ENCODE measurements at regions not wholly inside any gene's neighbourhood (a gene's known extent, or its start where the extent isn't known, plus 50 kb on each side); places are given as distances from the start of the nearest gene placed in this dataset.

GRCh38 chr3:145219355-145220235 is 941.4 kb downstream of the PLOD2 start:
- H3K4me1 ChIP-seq (ENCODE audit: insufficient read depth, low read length): no peaks in the 10 kb centered on the region
- no peaks in the 10 kb centered on the region for H3K36me3 ChIP-seq (ENCODE audit: insufficient read depth, low read length)
- H3K9me3 ChIP-seq (ENCODE audit: insufficient read depth, low read depth, low read length): no peaks in the 10 kb centered on the region
- H3K4me2 ChIP-seq (ENCODE audit: low read length): no peak overlapping the region
- H3K27me3 Mint-ChIP-seq (ENCODE audit: low read depth, unreplicated experiment): no peaks in the 10 kb centered on the region
- no peaks in the 10 kb centered on the region for H3K4me1 Mint-ChIP-seq (ENCODE audit: low read depth, unreplicated experiment)
- H2AFZ ChIP-seq (ENCODE audit: low read depth, low read length): no peak overlapping the region
- no peak overlapping the region for H3K27ac ChIP-seq (ENCODE audit: low read depth, low read length)
- no peaks in the 10 kb centered on the region for H3K9me3 Mint-ChIP-seq (ENCODE audit: unreplicated experiment)
- TF ChIP-seq EZH2 (IDR thresholded peaks at IDR 0.05; ENCODE audit: insufficient read depth, low read length) (no peak), CTCF (IDR thresholded peaks at IDR 0.05; ENCODE audit: insufficient read depth, low read depth, low read length) (no peak)
- H3K9ac ChIP-seq (ENCODE audit: low read length): no peak overlapping the region
- no peak overlapping the region for H3K27ac Mint-ChIP-seq (ENCODE audit: unreplicated experiment)
- DNase-seq (ENCODE audit: low read depth) (no peak), FAIRE-seq (no peak)
- H3K36me3 Mint-ChIP-seq (ENCODE audit: low read depth, unreplicated experiment): no peaks in the 10 kb centered on the region
- no peaks in the 10 kb centered on the region for H3K79me2 ChIP-seq (ENCODE audit: insufficient read depth, low read length)
- H3K4me3 Mint-ChIP-seq (ENCODE audit: unreplicated experiment): no peak overlapping the region
- no peaks in the 10 kb centered on the region for H4K20me1 ChIP-seq (ENCODE audit: insufficient read depth, low read length)
- H3K27me3 ChIP-seq (ENCODE audit: insufficient read depth, low read length): no peaks in the 10 kb centered on the region
- H3K4me3 ChIP-seq (ENCODE audit: insufficient read depth, low read depth, low read length): no peak overlapping the region

DNA sequence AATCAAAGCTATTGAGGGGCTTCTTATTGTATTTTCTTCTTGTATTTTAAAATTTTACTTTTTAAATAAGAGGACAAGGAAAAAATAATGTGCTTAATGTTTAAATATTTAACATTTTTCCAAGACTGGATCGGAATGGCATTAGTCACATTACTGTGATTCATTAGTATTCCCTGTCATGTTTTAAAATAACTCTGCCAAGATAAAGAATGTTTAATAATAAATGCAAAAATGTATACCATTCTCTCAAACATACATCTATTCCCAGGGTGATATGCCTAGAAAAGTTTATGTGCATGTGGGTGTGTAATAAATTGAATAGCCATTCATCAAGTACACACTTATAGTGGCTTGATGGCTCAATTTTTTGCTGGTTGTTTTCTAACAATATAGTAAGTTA is 936.1 kb downstream of the PLOD2 start:
- no peaks in the 10 kb centered on the region for H3K9me3 Mint-ChIP-seq (ENCODE audit: unreplicated experiment)
- Histone ChIP-seq H2AFZ (ENCODE audit: low read depth, low read length) (no peak overlapping the region), H3K9ac (ENCODE audit: low read length) (no peak overlapping the region), H3K4me1 (ENCODE audit: insufficient read depth, low read length) (no peaks in the 10 kb centered on the region), H3K79me2 (ENCODE audit: insufficient read depth, low read length) (no peaks in the 10 kb centered on the region), H3K4me2 (ENCODE audit: low read length) (no peak overlapping the region), H4K20me1 (ENCODE audit: insufficient read depth, low read length) (no peaks in the 10 kb centered on the region), H3K27ac (ENCODE audit: low read depth, low read length) (no peak overlapping the region), H3K27me3 (ENCODE audit: insufficient read depth, low read length) (no peaks in the 10 kb centered on the region), H3K4me3 (ENCODE audit: insufficient read depth, low read depth, low read length) (no peak overlapping the region), H3K9me3 (ENCODE audit: insufficient read depth, low read depth, low read length) (no peaks in the 10 kb centered on the region), H3K36me3 (ENCODE audit: insufficient read depth, low read length) (no peaks in the 10 kb centered on the region)
- DNase-seq (ENCODE audit: low read depth) (no peak), FAIRE-seq (no peak)
- no peaks in the 10 kb centered on the region for H3K4me1 Mint-ChIP-seq (ENCODE audit: low read depth, unreplicated experiment)
- H3K27ac Mint-ChIP-seq (ENCODE audit: unreplicated experiment): no peak overlapping the region
- no peak overlapping the region for H3K4me3 Mint-ChIP-seq (ENCODE audit: unreplicated experiment)
- H3K36me3 Mint-ChIP-seq (ENCODE audit: low read depth, unreplicated experiment): no peaks in the 10 kb centered on the region
- no peaks in the 10 kb centered on the region for H3K27me3 Mint-ChIP-seq (ENCODE audit: low read depth, unreplicated experiment)
- TF ChIP-seq CTCF (IDR thresholded peaks at IDR 0.05; ENCODE audit: insufficient read depth, low read depth, low read length): no peak
- no peak for TF ChIP-seq EZH2 (IDR thresholded peaks at IDR 0.05; ENCODE audit: insufficient read depth, low read length)

GRCh38 chr3:145243875-145244274 is 917.1 kb downstream of the PLOD2 start:
- DNase-seq (ENCODE audit: low read depth) (peak; percentile 95), FAIRE-seq (peak; percentile 26)
- Histone ChIP-seq H3K4me1 (ENCODE audit: insufficient read depth, low read length) (peaks cover 5% of the 10 kb centered on the region), H3K36me3 (ENCODE audit: insufficient read depth, low read length) (no peaks in the 10 kb centered on the region), H2AFZ (ENCODE audit: low read depth, low read length) (no peak overlapping the region), H3K4me3 (ENCODE audit: insufficient read depth, low read depth, low read length) (no peak overlapping the region), H4K20me1 (ENCODE audit: insufficient read depth, low read length) (no peaks in the 10 kb centered on the region), H3K27me3 (ENCODE audit: insufficient read depth, low read length) (peaks cover 11% of the 10 kb centered on the region), H3K9ac (ENCODE audit: low read length) (no peak overlapping the region), H3K4me2 (ENCODE audit: low read length) (peak overlapping the region; percentile 9), H3K9me3 (ENCODE audit: insufficient read depth, low read depth, low read length) (peaks cover 4% of the 10 kb centered on the region), H3K79me2 (ENCODE audit: insufficient read depth, low read length) (no peaks in the 10 kb centered on the region), H3K27ac (ENCODE audit: low read depth, low read length) (peak overlapping the region; percentile 10)
- TF ChIP-seq EZH2 (IDR thresholded peaks at IDR 0.05; ENCODE audit: insufficient read depth, low read length) (no peak), CTCF (IDR thresholded peaks at IDR 0.05; ENCODE audit: insufficient read depth, low read depth, low read length) (no peak)
- H3K27ac Mint-ChIP-seq (ENCODE audit: unreplicated experiment): no peak overlapping the region
- no peak overlapping the region for H3K4me3 Mint-ChIP-seq (ENCODE audit: unreplicated experiment)
- peaks cover 4% of the 10 kb centered on the region for H3K9me3 Mint-ChIP-seq (ENCODE audit: unreplicated experiment)
- H3K4me1 Mint-ChIP-seq (ENCODE audit: low read depth, unreplicated experiment): no peaks in the 10 kb centered on the region
- H3K27me3 Mint-ChIP-seq (ENCODE audit: low read depth, unreplicated experiment): no peaks in the 10 kb centered on the region
- H3K36me3 Mint-ChIP-seq (ENCODE audit: low read depth, unreplicated experiment): no peaks in the 10 kb centered on the region

All from astrocyte (in vitro differentiated cells and primary cell).